Tibial nerve (tissue), 4 donors: ENCODE measurements at regions not wholly inside any gene's neighbourhood (a gene's known extent, or its start where the extent isn't known, plus 50 kb on each side); places are given as distances from the start of the nearest gene placed in this dataset.

Experiments used
- DNase-seq, 2 donors: peaks; one replicate each; pipeline ENCODE4 v3.0.0-alpha.2; 2019; ENCODE audit warnings: low spot score in 2 of 2
- H3K27ac ChIP-seq, 4 donors: fragments of 200-600 bp; sonication (generic) in 3 of 4; one replicate each; pipeline ENCODE4 v1.5.1; 2017 to 2019; ENCODE audit warnings: mild to moderate bottlenecking in 1 of 4
- H3K27me3 ChIP-seq, 2 donors: fragments of 200-600 bp; sonication (generic) in 1 of 2; one replicate each; pipeline versions ENCODE4 v1.5.1 to v1.6.0; 2017 to 2019
- H3K36me3 ChIP-seq, 3 donors: fragments of 200-600 bp; sonication (generic); one replicate each; pipeline ENCODE4 v1.5.1; 2018 to 2019
- H3K4me1 ChIP-seq, 4 donors: fragments of 200-600 bp; sonication (generic) in 3 of 4; one replicate each; pipeline ENCODE4 v1.5.1; 2017 to 2019
- H3K4me3 ChIP-seq, 4 donors: fragments of 200-600 bp; sonication (generic) in 3 of 4; one replicate each; pipeline ENCODE4 v1.5.1; 2017 to 2019; ENCODE audit warnings: mild to moderate bottlenecking in 1 of 4, moderate library complexity in 1 of 4
- H3K9me3 ChIP-seq, 4 donors: fragments of 200-600 bp; sonication (generic) in 3 of 4; one replicate each; pipeline ENCODE4 v1.5.1; 2017 to 2019
- EP300 ChIP-seq, 2 donors: sonication (generic); formaldehyde crosslinking; IDR thresholded peaks; one replicate each; pipeline ENCODE4 v1.6.1; 2017; ENCODE audit warnings: antibody characterized with exemption in 2 of 2, mild to moderate bottlenecking in 1 of 2
- POLR2A ChIP-seq, 2 donors: fragments of 450-650 bp; IDR thresholded peaks; one replicate each; pipeline ENCODE4 v1.6.1; 2017; ENCODE audit warnings: antibody characterized with exemption in 2 of 2, mild to moderate bottlenecking in 2 of 2, moderate library complexity in 2 of 2
- WGBS, 2 donors: methylation state at CpG; one replicate each; pipeline ENCODE4 v1.1.5; 2018; 5-methylcytosine and 5-hydroxymethylcytosine counted together
- TF ChIP-seq, protein P1 (sequence below), 5 experiments: fragments of 200-600 bp in 3 of 5; fragments of 450-650 bp in 2 of 5; sonication (generic) in 3 of 5; IDR thresholded peaks; one replicate each; pipeline ENCODE4 v1.5.1; 2016 to 2019; ENCODE audit warnings: antibody characterized with exemption in 5 of 5, mild to moderate bottlenecking in 3 of 5, moderate library complexity in 2 of 5

DNA sequence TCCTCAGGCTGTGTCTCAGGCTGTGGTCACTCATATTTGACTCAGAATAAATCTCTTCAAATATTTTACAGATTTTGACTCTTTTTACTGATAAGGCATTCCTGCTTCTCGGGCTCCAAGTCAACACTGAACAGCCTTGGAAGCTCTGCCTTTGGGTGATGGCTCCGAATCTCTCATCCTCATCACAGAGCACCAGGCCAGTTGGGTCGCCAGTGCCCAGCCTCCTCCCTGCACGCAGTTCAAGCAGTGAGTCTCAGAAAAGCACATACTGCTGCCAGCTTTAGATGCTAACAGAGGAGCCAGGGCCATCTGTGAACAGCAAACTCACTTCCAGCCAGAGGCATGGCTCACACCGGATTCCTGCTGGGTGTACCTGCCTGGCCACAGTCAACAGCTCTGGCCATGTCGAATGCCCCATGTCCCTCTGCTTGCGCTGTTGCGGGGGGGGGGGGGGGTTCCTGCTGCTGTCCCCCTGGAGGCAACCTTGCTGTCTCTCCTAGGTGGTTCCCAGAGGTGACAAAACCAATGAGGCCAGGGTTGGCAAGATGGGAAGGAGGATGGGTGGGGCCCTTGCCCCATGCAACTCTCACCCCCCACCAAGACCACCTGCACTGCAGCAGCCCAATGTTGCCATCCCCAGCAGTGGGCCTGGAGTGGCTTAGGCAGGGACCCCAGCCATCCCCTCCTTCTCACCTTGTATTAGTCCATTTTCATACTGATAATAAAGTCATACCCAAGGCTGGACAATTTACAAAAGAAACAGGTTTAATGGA is 248.8 kb downstream of the ERMARD start:
- Histone ChIP-seq H3K36me3 (no peaks in the 10 kb centered on the region), H3K27me3 (no peaks in the 10 kb centered on the region), H3K27ac (no peak overlapping the region), H3K9me3 (peaks cover 0 to 29% (median 0%) of the 10 kb centered on the region in 4 donors), H3K4me1 (no peaks in the 10 kb centered on the region), H3K4me3 (no peak overlapping the region)
- WGBS, 2 donors = 83 to 96% methylated on average over 6 to 7 of the region's 8 CpGs
- TF ChIP-seq, protein P1, sequence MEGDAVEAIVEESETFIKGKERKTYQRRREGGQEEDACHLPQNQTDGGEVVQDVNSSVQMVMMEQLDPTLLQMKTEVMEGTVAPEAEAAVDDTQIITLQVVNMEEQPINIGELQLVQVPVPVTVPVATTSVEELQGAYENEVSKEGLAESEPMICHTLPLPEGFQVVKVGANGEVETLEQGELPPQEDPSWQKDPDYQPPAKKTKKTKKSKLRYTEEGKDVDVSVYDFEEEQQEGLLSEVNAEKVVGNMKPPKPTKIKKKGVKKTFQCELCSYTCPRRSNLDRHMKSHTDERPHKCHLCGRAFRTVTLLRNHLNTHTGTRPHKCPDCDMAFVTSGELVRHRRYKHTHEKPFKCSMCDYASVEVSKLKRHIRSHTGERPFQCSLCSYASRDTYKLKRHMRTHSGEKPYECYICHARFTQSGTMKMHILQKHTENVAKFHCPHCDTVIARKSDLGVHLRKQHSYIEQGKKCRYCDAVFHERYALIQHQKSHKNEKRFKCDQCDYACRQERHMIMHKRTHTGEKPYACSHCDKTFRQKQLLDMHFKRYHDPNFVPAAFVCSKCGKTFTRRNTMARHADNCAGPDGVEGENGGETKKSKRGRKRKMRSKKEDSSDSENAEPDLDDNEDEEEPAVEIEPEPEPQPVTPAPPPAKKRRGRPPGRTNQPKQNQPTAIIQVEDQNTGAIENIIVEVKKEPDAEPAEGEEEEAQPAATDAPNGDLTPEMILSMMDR (IDR thresholded peaks at IDR 0.05) = no peak
- TF ChIP-seq POLR2A (IDR thresholded peaks at IDR 0.05) = no peak
- no peak for TF ChIP-seq EP300 (IDR thresholded peaks at IDR 0.05)
- DNase-seq = no peak

DNA sequence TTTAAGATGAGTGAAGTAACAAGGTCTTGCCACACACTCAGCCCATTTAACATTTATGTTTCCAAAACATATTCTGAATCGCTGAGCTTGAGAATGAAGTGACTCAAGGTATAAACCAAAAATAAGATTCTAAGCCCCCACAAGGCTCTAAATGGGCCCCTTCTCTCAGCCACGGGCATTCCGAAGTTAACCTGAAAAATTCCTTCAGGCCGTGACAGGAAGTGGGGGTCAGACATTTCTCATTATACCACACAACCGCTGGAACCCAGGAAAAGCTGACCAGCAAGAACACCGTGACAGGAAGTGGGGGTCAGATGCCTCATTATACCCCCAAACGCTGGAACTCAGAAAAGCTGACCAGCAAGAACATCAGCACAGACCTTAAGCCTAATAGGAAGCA is 247.9 kb downstream of the ERMARD start:
- 39 to 42% methylated on average over 7 of the region's 7 CpGs for WGBS, 2 donors

DNA sequence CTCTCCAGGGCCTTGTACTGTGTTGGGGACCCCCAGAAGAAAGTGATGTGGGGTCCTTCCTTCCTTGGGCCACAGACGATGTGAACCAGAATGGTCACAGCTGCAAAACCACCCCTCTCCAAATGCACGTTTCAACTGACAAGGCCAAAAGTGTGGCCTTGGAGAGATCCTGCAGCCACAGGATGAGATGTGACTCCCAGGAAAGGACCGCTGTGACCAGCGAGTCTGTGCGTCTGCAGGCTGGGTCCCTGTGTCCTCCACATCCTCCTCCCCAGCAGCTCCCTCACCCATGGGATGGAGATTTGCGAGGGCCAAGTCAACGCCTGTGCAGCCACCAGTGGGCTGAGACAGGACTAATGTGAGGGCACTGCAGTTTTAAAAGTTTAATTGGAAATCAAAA is 247.0 kb downstream of the ERMARD start:
- Histone ChIP-seq H3K4me3 (no peak overlapping the region), H3K36me3 (no peaks in the 10 kb centered on the region), H3K27ac (no peak overlapping the region), H3K4me1 (no peaks in the 10 kb centered on the region), H3K27me3 (no peaks in the 10 kb centered on the region), H3K9me3 (peaks cover 0 to 18% (median 0%) of the 10 kb centered on the region in 4 donors)
- TF ChIP-seq EP300 (IDR thresholded peaks at IDR 0.05) (no peak), POLR2A (IDR thresholded peaks at IDR 0.05) (no peak)
- WGBS, 2 donors = 86 to 88% methylated on average over 7 of the region's 7 CpGs
- DNase-seq = no peak

More for the DNA sequence above, 247.9 kb downstream of the ERMARD start:
- no peak overlapping the region for H3K4me3 ChIP-seq
- no peak overlapping the region for H3K27ac ChIP-seq
- H3K36me3 ChIP-seq = no peaks in the 10 kb centered on the region
- H3K9me3 ChIP-seq = peaks cover 0 to 23% (median 0%) of the 10 kb centered on the region in 4 donors
- DNase-seq = no peak
- H3K4me1 ChIP-seq = no peaks in the 10 kb centered on the region
- no peaks in the 10 kb centered on the region for H3K27me3 ChIP-seq
- TF ChIP-seq EP300 (IDR thresholded peaks at IDR 0.05) (no peak), POLR2A (IDR thresholded peaks at IDR 0.05) (no peak)
- TF ChIP-seq, protein P1 (IDR thresholded peaks at IDR 0.05) = no peak

DNA sequence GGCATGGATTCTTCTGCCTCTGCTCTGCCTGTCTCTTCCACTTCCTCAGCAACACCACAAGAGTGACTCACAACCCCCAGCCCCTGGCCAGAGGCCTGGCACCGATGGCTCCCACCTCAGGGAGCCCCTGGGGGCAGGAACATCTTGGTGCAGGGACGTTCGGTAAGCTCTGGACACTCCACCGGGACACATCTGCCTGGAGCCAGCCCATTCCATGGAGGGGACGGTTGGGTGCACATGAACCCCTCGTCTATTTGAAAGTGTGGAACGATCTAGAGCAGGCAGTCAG is 246.5 kb downstream of the ERMARD start:
- WGBS, 2 donors = 70 to 75% methylated on average over 7 of the region's 7 CpGs
- DNase-seq = no peak

DNA sequence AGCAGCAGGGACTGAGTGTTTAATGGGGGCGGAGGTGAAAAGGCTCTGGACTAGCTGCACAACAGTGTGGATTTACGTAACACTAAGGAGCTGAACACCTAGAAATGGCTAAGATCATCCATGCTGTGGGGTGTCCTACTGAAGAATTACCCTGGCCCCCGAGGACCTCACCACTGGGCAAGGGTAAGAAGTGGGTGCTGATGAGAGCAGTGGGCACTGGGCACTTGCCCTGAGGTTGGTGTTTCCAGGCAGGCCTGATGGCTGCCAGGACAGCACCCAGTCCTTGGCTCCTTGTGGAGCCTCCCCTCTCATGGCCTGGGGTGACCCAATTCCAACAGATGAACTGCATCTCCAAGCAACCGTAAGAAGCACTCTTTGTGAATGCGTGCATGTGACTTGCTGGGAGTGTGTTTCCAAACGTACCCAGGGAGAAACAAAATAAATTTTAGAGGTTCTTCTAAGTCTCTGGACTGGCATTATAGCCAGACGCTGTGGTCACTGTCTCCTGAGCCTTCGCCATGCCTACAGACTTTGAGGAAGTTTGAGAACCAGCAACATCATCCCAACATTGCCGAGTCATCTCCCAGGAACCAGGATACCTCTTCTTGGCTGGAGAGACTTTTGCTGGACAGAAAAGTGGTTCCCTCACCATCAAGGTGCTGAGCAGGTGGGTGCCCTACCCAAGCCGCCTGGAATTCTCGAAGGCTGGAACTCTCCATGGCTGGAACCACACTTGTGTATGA is 245.9 kb downstream of the ERMARD start:
- peaks cover 0 to 10% (median 0%) of the 10 kb centered on the region in 4 donors for H3K9me3 ChIP-seq
- TF ChIP-seq, protein P1 (IDR thresholded peaks at IDR 0.05) = no peak
- TF ChIP-seq POLR2A (IDR thresholded peaks at IDR 0.05) (no peak), EP300 (IDR thresholded peaks at IDR 0.05) (no peak)
- H3K27me3 ChIP-seq = no peaks in the 10 kb centered on the region
- H3K27ac ChIP-seq = no peak overlapping the region
- no peak overlapping the region for H3K4me3 ChIP-seq
- H3K36me3 ChIP-seq = no peaks in the 10 kb centered on the region
- no peak for DNase-seq
- H3K4me1 ChIP-seq = no peaks in the 10 kb centered on the region
- 83 to 86% methylated on average over 11 of the region's 11 CpGs for WGBS, 2 donors

More for the DNA sequence above, 246.5 kb downstream of the ERMARD start:
- peaks cover 0 to 15% (median 0%) of the 10 kb centered on the region in 4 donors for H3K9me3 ChIP-seq
- H3K27ac ChIP-seq = no peak overlapping the region
- H3K36me3 ChIP-seq = no peaks in the 10 kb centered on the region
- no peaks in the 10 kb centered on the region for H3K4me1 ChIP-seq
- H3K27me3 ChIP-seq = no peaks in the 10 kb centered on the region
- no peak overlapping the region for H3K4me3 ChIP-seq
- TF ChIP-seq POLR2A (IDR thresholded peaks at IDR 0.05) (no peak), EP300 (IDR thresholded peaks at IDR 0.05) (no peak)
- TF ChIP-seq, protein P1 (IDR thresholded peaks at IDR 0.05) = no peak
